Endothelial cell (in vitro differentiated cells): ENCODE measurements at regions not wholly inside any gene's neighbourhood (a gene's known extent, or its start where the extent isn't known, plus 50 kb on each side); places are given as distances from the start of the nearest gene placed in this dataset.

Experiments used
- DNase-seq: peaks from one replicate; pipeline ENCODE4 v3.0.0; 2021; ENCODE audit warnings: low spot score
- H3K27ac Mint-ChIP-seq: one replicate; pipeline ENCODE4 v1.8.0; 2021; ENCODE audit warnings: mixed read lengths, inconsistent platforms; ENCODE audit not compliant: unreplicated experiment
- H3K27me3 Mint-ChIP-seq: one replicate; pipeline ENCODE4 v1.8.0; 2021; ENCODE audit warnings: mild to moderate bottlenecking, moderate library complexity, mixed read lengths, inconsistent platforms; ENCODE audit not compliant: unreplicated experiment
- H3K36me3 Mint-ChIP-seq: one replicate; pipeline ENCODE4 v1.8.0; 2021; ENCODE audit warnings: mild to moderate bottlenecking, low read depth, mixed read lengths, inconsistent platforms; ENCODE audit not compliant: unreplicated experiment
- H3K4me1 Mint-ChIP-seq: one replicate; pipeline ENCODE4 v1.8.0; 2021; ENCODE audit warnings: mild to moderate bottlenecking, mixed read lengths, inconsistent platforms; ENCODE audit not compliant: unreplicated experiment
- H3K4me3 Mint-ChIP-seq: one replicate; pipeline ENCODE4 v1.8.0; 2021; ENCODE audit warnings: mild to moderate bottlenecking, mixed read lengths, inconsistent platforms; ENCODE audit not compliant: unreplicated experiment
- H3K9me3 Mint-ChIP-seq: one replicate; pipeline ENCODE4 v1.8.0; 2021; ENCODE audit warnings: mixed read lengths, inconsistent platforms; ENCODE audit not compliant: unreplicated experiment
- TF ChIP-seq, protein P1 (sequence below): fragments of 200-600 bp; sonication (generic); IDR thresholded peaks from one replicate; pipeline ENCODE4 v1.5.0; 2021; ENCODE audit warnings: antibody characterized with exemption; ENCODE audit not compliant: unreplicated experiment

DNA sequence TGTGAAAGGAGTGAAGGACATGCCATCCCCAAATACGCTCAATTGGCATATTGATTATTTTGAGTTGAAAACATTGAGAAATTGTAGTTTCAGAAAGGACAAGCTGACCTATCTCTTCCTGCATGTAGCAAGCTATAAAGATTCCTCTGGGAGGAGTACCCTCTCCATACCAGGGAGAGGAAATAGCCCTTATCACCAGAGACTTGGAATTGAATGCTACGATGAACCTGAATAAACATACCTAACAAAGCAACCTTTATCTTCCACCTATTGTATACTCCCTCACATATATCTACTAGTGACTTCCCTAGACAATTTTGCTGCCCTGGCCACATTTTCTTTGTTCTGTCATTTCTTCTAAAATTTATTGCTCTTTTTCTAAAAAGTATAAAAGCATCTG, 150.2 kb upstream of the EEPD1 start:
- Mint-ChIP-seq H3K4me3 (no peak overlapping the region), H3K9me3 (no peaks in the 10 kb centered on the region), H3K4me1 (peaks cover 28% of the 10 kb centered on the region), H3K27ac (peak overlapping the region; percentile 88), H3K27me3 (no peaks in the 10 kb centered on the region), H3K36me3 (no peaks in the 10 kb centered on the region)
- DNase-seq, result no peak
- TF ChIP-seq, protein P1, sequence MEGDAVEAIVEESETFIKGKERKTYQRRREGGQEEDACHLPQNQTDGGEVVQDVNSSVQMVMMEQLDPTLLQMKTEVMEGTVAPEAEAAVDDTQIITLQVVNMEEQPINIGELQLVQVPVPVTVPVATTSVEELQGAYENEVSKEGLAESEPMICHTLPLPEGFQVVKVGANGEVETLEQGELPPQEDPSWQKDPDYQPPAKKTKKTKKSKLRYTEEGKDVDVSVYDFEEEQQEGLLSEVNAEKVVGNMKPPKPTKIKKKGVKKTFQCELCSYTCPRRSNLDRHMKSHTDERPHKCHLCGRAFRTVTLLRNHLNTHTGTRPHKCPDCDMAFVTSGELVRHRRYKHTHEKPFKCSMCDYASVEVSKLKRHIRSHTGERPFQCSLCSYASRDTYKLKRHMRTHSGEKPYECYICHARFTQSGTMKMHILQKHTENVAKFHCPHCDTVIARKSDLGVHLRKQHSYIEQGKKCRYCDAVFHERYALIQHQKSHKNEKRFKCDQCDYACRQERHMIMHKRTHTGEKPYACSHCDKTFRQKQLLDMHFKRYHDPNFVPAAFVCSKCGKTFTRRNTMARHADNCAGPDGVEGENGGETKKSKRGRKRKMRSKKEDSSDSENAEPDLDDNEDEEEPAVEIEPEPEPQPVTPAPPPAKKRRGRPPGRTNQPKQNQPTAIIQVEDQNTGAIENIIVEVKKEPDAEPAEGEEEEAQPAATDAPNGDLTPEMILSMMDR, result no peak

DNA sequence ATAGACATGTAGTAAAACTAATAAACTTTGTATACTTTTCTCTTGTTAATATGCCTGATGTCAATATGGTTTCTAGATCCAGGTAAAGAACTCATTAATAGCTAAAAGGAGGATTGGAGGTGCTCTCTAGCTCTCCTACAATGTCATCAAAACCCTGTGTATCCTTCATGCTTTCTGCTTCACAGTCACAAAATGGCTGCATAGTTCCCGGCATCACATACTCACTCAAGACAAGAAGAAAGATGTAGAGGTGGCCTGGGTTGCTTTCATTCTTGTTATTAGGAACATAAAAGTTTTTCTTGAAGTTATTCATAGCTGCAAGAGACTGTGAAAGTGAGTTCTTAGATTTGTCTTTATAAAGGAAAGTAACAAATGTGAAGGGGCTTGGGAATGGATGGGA, 149.7 kb upstream of the EEPD1 start:
- H3K9me3 Mint-ChIP-seq, result no peaks in the 10 kb centered on the region
- H3K36me3 Mint-ChIP-seq, result no peaks in the 10 kb centered on the region
- TF ChIP-seq, protein P1, result no peak
- H3K4me1 Mint-ChIP-seq, result peaks cover 28% of the 10 kb centered on the region
- H3K4me3 Mint-ChIP-seq, result no peak overlapping the region
- DNase-seq, result no peak
- no peaks in the 10 kb centered on the region for H3K27me3 Mint-ChIP-seq
- H3K27ac Mint-ChIP-seq, result peak overlapping the region; percentile 88

DNA sequence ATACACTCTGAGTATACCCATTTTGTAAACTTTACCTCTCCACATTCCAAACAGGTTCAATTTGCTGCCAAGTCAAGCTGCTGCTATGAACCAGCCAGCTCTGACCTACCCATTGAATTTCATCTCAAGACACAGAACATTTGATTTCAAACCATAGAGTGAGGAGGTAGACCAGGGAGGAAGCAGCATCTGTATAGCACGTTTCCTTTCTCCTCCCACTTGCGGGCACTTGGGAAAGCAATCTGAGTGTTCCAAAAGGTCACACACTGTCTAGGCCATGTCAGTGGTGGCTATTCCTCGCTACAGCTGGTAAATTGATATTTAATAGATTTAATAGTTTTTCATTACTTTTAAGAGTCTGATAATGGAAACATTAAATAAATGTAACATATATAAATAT, 147.8 kb upstream of the EEPD1 start:
- H3K27ac Mint-ChIP-seq, result no peak overlapping the region

DNA sequence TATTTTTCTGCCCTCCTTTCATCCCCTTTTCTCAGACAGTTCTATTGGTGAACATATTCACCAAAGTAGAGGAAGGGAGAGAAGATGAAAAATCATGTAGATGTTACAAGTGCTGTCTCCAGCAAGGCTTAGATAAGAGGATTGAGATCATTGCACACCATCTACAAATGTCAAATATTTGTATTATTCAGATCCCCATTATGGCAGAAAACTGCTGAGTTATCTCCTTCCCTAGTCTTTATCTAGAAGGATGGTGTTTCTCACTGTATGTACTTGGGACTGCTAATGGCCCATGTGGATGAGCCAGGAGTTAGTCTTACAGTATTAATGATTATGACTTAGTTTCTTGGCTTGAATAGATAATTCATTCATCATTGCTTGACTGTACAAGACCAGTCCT, 147.2 kb upstream of the EEPD1 start:
- DNase-seq, result no peak
- H3K9me3 Mint-ChIP-seq, result no peaks in the 10 kb centered on the region
- no peaks in the 10 kb centered on the region for H3K27me3 Mint-ChIP-seq
- no peak overlapping the region for H3K27ac Mint-ChIP-seq
- H3K4me3 Mint-ChIP-seq, result no peak overlapping the region
- H3K36me3 Mint-ChIP-seq, result no peaks in the 10 kb centered on the region
- peaks cover 28% of the 10 kb centered on the region for H3K4me1 Mint-ChIP-seq
- TF ChIP-seq, protein P1, result no peak

More for the DNA sequence above, 147.8 kb upstream of the EEPD1 start:
- DNase-seq, result no peak
- H3K27me3 Mint-ChIP-seq, result no peaks in the 10 kb centered on the region
- H3K4me1 Mint-ChIP-seq, result peaks cover 28% of the 10 kb centered on the region
- H3K9me3 Mint-ChIP-seq, result no peaks in the 10 kb centered on the region
- H3K36me3 Mint-ChIP-seq, result no peaks in the 10 kb centered on the region
- TF ChIP-seq, protein P1, result no peak
- no peak overlapping the region for H3K4me3 Mint-ChIP-seq

DNA sequence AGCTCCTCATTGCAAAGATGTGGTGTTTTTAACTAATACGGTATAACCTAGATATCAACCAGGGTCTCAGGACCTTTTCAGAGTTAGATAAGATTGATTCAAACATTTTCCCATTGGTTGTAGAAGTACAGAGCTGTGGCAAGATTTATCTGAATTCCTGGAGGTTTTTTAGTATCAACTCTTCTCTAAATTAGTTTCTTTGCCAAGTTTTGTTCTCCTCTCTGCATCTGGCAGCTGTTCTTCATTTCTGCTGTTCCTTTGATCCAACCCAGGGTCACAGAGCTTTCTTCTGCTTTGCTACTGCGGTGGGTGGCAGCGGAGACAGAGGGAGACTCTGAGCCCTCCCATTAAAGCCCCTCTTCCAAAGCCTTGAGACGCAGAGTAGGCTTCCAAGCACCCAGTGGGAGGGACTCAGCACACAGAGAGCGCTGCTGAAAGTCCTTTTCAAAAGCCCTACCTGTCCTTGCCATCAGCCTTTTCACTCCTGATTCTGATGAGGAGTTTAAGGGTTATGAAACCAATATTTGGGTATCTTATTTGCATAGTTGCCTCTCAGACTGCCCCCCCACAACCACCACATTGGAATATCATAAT, 146.3 kb upstream of the EEPD1 start:
- TF ChIP-seq, protein P1, result no peak
- H3K4me1 Mint-ChIP-seq, result peaks cover 28% of the 10 kb centered on the region
- no peak for DNase-seq
- no peaks in the 10 kb centered on the region for H3K36me3 Mint-ChIP-seq
- H3K4me3 Mint-ChIP-seq, result no peak overlapping the region
- no peaks in the 10 kb centered on the region for H3K27me3 Mint-ChIP-seq
- H3K9me3 Mint-ChIP-seq, result no peaks in the 10 kb centered on the region
- H3K27ac Mint-ChIP-seq, result no peak overlapping the region
